ENCODE measurements at regions not wholly inside any gene's neighbourhood (a gene's known extent, or its start where the extent isn't known, plus 50 kb on each side); places are given as distances from the start of the nearest gene placed in this dataset.

- DNase-seq = no peak
Observed at GRCh38 chr2:181771356-181771755, 91.0 kb upstream of the NEUROD1 start.

- no peak for DNase-seq
Observed at GRCh38 chr2:181772334-181772733, 92.0 kb upstream of the NEUROD1 start.

GRCh38 chr2:181772777-181773176 lies 92.5 kb upstream of the NEUROD1 start:
- DNase-seq = no peak

DNA sequence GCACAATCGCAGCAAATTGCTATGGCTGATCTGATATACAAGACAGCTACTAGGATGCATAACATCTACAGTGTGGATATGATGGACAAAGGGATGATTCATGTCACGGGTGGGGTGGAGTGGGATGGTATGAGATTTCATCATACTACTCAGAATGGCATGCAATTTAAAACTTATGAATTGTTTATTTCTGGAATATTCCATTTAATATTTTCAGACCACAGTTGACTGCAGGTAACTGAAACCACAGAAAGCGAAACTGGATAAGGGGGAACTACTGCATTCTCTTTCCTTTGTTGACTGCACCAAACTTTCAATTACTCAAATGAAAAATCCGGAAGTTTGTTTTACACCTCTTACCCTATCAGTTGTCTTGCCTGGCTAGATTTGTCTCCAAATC lies 94.4 kb upstream of the NEUROD1 start:
- DNase-seq = no peak

GRCh38 chr2:181776336-181776735 lies 96.0 kb upstream of the NEUROD1 start:
- no peak for DNase-seq

DNA sequence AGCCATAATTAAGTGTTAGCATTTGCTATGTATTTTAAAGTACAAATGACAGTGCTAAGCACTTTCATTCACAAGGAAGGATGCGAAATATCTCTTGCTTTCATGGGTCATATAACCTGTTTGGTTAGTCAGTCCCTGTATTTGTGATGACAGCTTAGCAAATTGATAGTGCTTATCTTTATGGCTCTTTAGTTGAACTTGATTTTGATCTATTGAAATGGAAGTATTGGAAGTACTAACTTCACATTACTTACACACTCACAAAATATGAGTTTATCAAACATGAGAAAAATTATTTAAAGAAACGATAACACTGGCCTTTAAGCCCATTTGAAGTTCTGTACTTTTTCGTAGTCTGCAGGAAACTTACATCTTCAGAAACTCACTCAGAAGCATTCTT lies 97.4 kb upstream of the NEUROD1 start:
- no peak for DNase-seq

DNA sequence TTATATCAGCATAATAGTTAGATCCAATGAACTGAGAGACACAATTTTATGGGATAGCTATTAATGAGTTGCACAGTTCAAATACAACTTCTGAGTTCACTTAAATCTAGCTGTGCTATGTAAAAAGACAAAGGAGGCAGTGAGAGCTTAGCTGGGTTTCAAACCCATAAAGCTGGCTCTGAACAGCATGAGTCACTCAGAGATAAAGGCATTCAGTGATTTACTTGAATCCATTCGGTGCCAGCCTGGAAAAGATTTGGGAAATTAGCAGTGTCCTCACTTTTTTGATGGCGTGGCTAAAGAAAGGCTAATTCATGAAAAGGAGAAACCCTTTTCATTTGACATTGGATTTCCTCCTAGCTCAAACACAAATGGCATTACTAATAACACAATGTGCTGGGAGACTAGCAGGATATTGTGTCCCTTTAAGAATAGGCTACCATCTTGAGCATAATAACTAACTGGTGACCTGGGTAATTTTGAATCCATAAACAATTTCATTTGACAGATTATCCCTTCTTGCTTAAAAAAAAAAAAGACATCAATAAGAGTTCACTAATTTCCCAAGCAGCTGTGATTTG lies 98.4 kb upstream of the NEUROD1 start:
- no peak for DNase-seq

DNA sequence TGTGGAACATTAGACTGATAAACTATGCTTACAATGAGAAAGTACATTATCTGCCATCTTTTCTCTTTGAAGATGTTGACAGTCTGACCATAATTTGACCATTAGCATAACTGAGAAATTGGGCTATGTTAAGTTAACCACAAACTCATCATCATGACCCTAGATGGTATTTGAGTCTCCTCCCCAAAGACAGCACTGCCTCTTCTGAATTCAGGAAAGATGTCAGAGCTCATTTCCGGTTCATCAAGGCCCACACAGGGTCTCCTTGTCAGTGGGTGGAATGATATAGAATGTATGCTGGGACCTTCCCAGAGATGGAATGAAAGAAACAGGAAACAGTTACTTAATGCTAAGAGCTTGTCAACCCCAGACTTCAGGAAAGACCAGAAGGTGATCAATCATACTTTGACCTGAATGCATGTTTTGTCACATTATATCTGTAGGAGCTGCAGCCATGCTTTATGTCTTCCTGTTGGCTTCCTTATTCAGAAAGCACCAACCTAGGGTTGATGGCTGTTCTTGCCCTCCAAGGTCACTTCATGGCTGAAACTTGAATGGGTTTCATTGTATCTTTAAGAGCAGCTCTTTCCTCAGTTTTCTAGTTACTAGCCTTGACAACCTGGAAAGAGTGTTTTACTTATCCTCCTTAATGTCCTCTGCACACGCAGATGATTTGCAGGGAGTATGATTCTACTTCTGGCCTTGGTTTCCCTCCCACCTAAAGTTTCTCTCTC lies 99.1 kb upstream of the NEUROD1 start:
- DNase-seq = no peak

- DNase-seq = no peak
Observed at GRCh38 chr2:181780047-181780651, 99.8 kb upstream of the NEUROD1 start.

DNA sequence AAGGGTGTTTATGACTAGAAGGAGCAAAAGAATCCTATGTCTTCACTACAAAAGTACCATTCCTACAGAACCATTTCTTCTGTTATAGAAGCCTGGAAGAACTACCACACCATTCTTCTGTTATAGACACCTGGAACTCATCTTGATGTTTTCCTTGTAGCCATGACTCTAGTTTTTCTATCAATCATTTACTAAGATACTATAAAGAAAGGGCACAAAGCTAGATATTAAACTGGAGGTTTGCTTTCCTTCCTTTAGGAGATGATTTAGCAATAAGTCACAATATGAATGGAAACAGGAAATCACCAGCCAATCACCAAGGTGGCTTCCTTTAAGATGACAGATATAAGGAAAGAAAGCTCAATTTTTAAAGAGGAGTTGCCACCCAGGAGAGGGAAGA lies 100.3 kb upstream of the NEUROD1 start:
- DNase-seq = no peak

DNA sequence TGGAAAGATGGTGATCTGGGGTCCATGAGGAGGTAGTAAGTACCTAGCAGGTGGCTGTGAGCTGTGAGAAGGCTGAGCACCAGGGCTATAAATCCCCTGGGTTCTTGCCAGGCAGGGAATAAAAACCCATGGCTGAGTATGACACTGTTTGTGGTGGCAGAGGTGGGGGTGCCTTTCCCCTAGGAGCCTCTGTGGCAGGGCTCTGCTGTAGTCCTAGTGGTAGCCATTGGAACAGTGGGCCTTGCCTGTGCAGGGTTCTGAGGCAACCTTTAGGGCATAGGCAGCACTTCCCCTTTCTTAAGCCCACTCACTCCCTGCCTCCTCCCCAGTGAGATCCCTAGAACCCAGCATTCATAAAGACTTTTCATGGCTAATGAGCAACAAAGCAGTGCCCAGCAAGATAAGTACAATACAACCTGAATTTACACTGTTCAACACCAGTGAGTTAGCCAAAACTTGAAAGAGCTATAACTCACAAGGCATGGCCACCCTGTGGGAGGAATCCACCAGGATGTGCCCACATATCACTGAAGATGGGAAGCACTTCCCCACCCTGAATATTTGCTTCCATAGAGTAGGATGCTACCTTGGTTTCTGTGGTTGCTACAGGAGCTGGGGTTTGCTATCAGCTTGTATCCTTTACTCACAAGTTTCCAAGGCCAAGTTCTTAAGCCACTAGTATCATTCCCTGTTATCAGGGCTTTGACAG lies 100.9 kb upstream of the NEUROD1 start:
- peak; percentile 54 for DNase-seq

- no peak for DNase-seq
Observed at GRCh38 chr2:181782660-181783059, 102.3 kb upstream of the NEUROD1 start.

GRCh38 chr2:181784556-181784955 lies 104.2 kb upstream of the NEUROD1 start:
- no peak for DNase-seq

DNA sequence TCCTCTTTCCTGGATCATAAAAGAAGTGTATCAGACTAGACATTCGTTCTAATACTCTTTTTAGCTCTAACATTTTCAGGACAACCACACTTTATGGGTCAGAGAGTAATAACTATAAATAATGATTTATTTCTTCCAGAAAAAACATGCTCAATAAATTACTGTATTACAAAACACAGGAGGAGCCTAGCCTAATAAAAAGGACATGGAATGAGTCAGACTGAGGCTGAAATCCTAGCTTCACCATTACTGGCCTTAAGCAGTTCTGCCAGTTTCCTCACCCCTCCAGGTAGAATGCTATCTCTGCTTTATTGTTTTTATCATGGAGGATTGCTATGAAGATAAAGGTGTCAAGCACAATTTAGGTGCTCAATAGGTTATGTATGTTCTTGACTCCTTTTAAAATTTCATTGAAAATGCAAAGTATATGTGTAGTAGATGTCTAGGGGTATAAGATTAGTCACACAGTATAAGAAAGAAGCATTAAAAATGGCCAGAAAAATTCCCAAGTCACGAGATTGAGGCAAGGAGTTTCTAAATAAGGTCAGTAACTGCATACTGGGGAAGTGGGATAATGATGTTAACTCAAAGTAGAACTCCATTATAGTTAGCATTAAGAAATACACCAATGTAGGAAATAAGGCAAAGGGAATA lies 105.5 kb upstream of the NEUROD1 start:
- no peak for DNase-seq

DNA sequence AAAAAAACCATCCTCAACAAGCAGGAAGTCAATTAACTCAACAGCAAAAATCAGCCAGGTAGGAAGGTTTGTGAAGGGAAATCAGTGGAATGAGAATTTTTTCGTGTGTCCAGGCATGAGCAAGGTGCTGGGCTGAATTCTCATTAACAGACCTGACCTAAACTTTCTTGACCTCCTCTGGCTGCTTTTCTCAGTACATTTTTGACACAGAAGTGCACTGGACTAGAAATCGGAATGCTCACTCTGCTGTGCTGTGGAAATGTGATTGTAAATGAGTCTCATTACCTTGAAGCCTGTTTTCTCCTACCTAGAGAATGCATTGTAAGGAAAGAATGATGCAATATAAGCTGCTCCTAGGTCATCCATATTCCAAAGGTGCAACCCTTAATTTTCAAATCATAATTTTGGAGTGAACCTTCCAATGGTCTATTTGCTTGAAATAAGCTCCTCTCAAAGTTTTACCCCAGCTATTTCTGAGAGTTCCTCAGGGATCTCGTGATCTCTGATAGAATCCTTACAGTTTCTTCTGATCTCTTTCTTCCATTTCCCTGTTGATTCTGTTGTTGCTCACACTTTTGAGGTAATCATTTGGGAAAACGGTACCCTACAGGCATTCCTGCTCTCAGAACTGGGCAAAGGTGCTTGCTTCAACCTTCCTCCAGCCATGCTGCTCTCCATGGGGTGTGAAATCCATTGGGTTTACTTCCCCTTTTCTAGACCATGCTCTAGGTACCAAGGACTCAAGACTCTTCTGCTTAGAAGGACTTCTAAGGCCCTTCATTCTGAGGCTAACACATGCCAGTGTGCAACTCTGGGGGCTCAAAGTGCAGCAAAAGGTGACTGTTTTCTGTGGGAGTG lies 104.9 kb upstream of the ITPRID2 start:
- no peak for DNase-seq

DNA sequence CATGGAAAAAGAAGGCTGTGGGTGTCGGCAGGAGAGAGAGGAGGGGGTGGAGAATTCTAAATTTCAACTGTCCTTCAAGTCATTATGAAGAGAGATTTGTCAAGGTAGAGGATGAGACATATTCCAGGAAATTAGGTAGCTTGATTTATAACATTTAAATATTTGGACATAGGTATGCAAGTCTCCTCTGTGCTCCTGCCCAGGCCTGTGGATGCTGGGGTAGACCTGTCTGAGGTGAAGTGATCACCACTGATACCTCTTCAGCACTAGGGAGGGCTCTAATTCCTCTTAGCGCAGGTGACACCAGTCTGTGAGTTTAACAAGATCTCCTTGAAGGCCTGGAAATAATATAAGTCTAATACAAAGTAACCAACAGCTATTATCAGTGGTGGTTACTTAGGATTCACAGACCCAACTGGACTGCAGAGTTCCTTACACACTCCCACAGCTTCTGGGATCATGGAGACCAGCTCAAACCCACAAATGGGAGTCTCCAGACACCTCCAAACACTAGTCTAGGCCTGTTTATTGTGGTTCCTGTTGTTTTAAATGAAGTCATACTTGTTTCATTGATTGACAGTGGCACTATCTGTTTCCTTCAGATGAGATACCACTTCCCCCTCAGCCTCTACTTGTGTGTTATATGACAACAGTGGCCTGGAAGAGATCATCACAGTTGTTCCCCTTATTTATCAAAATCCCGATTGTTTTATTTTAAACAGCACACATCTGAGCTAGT lies 104.1 kb upstream of the ITPRID2 start:
- DNase-seq = peak; percentile 61

DNA sequence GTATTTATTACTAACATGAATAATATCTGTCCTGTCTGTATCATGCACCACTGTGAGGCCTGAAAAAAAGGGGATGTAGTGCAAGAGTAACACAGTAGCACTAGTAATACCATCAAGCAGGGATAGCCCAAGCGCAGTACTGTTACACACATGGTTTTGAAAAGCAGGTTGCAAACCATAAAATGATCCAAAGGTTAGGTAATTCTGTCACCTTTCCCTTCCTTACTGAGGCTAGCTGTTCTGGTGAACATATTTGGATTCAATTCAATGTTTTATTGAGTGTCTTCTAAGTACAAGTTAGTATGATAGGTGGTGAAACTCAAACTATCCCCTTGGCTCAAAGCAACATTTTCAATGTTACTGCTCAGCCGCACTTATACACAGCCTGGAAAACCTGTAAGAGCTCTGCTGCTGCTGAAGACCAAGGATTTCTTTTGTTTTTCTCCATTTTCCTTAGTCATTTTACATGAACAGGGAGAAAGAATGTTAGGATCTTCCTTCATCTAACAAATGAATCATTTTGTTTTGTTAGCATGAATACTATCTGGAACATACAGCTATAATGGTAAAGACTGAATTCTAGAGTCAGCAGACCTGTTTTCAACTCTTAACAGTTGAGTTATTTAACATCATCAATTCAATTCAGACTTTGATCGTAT lies 102.5 kb upstream of the ITPRID2 start:
- DNase-seq = no peak

DNA sequence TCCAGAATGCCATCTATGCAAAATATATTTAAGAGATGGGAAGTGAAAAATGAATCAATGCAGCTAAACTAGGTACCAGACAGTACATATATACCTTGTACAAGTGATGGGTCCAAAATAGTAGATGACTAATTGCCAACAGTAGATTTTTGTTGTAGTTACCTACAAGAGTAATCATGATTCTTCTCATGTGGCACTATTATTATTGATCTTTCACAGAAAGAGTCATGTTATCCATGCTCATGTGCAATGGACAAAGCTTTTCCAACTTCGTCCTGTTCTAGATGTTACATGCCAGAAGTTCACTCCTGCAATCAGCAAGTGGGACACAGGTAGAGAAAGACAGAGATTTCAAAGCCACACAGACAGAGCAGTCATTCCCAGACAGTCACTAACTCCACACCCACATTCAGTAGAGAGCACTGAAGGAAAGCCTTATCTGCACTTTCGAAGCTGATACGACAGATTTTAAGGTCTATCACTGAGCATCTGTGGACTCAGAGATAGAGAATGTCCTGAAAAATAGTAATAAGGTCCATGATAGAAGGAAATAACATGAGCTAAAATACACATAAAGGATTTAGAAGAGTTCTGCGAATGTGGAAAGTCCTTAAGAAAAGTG lies 101.6 kb upstream of the ITPRID2 start:
- DNase-seq = no peak

DNA sequence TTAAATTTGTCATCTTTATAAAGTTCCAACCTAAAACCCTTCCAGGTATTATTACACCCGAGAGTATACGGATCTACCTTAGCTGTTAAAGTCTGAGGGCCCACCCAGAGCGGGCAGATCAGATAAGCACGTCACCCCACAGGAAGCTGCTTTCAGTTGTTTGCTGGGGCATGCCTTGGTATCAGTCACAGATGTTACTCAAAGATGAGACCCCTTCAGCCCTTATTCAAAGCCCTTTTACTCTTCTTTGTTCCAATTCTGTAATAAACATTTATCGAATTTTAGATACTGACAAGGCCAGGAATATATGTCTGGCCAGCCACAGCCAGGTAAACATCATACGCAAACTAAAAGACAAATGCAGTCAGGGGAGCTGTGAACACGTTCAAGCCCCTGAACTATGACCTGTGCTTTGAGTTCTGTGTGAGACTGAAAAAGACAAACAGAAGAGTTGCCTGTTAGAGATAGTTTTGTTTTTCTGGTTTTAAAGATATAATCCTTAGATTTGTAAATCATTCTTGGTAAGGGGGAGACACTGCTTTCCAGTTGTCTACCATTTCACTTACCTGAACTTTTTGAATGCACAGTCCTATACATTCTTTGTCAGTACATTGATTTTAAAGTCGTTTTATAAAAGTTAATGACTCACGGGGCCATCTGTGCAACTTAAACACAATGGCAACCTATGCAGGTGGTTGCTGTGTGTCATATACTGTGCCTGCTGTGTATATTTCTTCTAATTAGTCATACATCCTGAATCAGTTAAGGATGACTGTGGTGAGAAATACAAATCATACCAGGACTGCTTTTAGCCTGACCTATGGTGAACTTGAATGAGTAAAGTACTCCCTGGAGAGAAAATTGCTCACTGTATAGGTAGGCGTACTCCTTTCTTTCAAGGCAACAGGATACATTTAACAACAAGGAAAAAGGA lies 100.5 kb upstream of the ITPRID2 start:
- peak; percentile 16 for DNase-seq

Measured in GDM1 (cell line).